ENCODE measurements at regions not wholly inside any gene's neighbourhood (a gene's known extent, or its start where the extent isn't known, plus 50 kb on each side); places are given as distances from the start of the nearest gene placed in this dataset.

GRCh38 chr1:244289991-244290785 is 161.5 kb downstream of the ADSS2 start:
- 82 to 85% methylated on average over 11 of the region's 11 CpGs for WGBS, 2 donors
- Histone ChIP-seq H3K4me3 (no peak overlapping the region), H3K9ac (ENCODE audit: insufficient read depth in 1 of 2, low read length in 2 of 2) (no peak overlapping the region), H3K27ac (ENCODE audit: low read depth in 1 of 2, low read length in 1 of 2) (no peak overlapping the region), H3K9me3 (ENCODE audit: control insufficient read depth in 4 of 4, insufficient read depth in 3 of 4, low read length in 3 of 4) (peaks cover 0 to 3% (median 0%) of the 10 kb centered on the region in 4 donors), H3K27me3 (ENCODE audit: control insufficient read depth in 3 of 3, insufficient read depth in 3 of 3, low read length in 2 of 3) (no peaks in the 10 kb centered on the region), H3K4me1 (ENCODE audit: control insufficient read depth in 5 of 5, insufficient read depth in 5 of 5, low read length in 5 of 5) (no peaks in the 10 kb centered on the region), H3K36me3 (ENCODE audit: control insufficient read depth in 4 of 4, insufficient read depth in 4 of 4, low read length in 4 of 4) (no peaks in the 10 kb centered on the region)
- no peak for ATAC-seq (ENCODE audit: insufficient read depth, low FRiP score)
- TF ChIP-seq CTCF (IDR thresholded peaks at IDR 0.05; ENCODE audit: control extremely low read depth, extremely low read depth) = no peak
- no peak for DNase-seq

- H3K27ac ChIP-seq (ENCODE audit: low read depth in 1 of 2, low read length in 1 of 2) = no peak overlapping the region
- no peak for DNase-seq
- no peak for TF ChIP-seq CTCF (IDR thresholded peaks at IDR 0.05; ENCODE audit: control extremely low read depth, extremely low read depth)
- 68 to 82% methylated on average over 16 of the region's 16 CpGs for WGBS, 2 donors
- no peak overlapping the region for H3K4me3 ChIP-seq
- no peak for ATAC-seq (ENCODE audit: insufficient read depth, low FRiP score)
- no peaks in the 10 kb centered on the region for H3K27me3 ChIP-seq (ENCODE audit: control insufficient read depth in 3 of 3, insufficient read depth in 3 of 3, low read length in 2 of 3)
- H3K9me3 ChIP-seq (ENCODE audit: control insufficient read depth in 4 of 4, insufficient read depth in 3 of 4, low read length in 3 of 4) = peaks cover 0 to 3% (median 0%) of the 10 kb centered on the region in 4 donors
- no peaks in the 10 kb centered on the region for H3K36me3 ChIP-seq (ENCODE audit: control insufficient read depth in 4 of 4, insufficient read depth in 4 of 4, low read length in 4 of 4)
- no peaks in the 10 kb centered on the region for H3K4me1 ChIP-seq (ENCODE audit: control insufficient read depth in 5 of 5, insufficient read depth in 5 of 5, low read length in 5 of 5)
- no peak overlapping the region for H3K9ac ChIP-seq (ENCODE audit: insufficient read depth in 1 of 2, low read length in 2 of 2)
Observed at GRCh38 chr1:244291236-244292201, 160.2 kb downstream of the ADSS2 start.

- H3K27me3 ChIP-seq (ENCODE audit: control insufficient read depth in 3 of 3, insufficient read depth in 3 of 3, low read length in 2 of 3) = no peaks in the 10 kb centered on the region
- no peak for ATAC-seq (ENCODE audit: insufficient read depth, low FRiP score)
- DNase-seq = no peak
- no peak overlapping the region for H3K4me3 ChIP-seq
- H3K9me3 ChIP-seq (ENCODE audit: control insufficient read depth in 4 of 4, insufficient read depth in 3 of 4, low read length in 3 of 4) = no peaks in the 10 kb centered on the region
- H3K27ac ChIP-seq (ENCODE audit: low read depth in 1 of 2, low read length in 1 of 2) = no peak overlapping the region
- no peak for TF ChIP-seq CTCF (IDR thresholded peaks at IDR 0.05; ENCODE audit: control extremely low read depth, extremely low read depth)
- H3K36me3 ChIP-seq (ENCODE audit: control insufficient read depth in 4 of 4, insufficient read depth in 4 of 4, low read length in 4 of 4) = no peaks in the 10 kb centered on the region
- no peak overlapping the region for H3K9ac ChIP-seq (ENCODE audit: insufficient read depth in 1 of 2, low read length in 2 of 2)
- WGBS, 2 donors = 88 to 89% methylated on average over 7 of the region's 7 CpGs
- H3K4me1 ChIP-seq (ENCODE audit: control insufficient read depth in 5 of 5, insufficient read depth in 5 of 5, low read length in 5 of 5) = peaks cover 0 to 5% (median 0%) of the 10 kb centered on the region in 5 donors
Observed at GRCh38 chr1:244294599-244295224, 157.0 kb downstream of the ADSS2 start.

All from lung (tissue), 11 donors.